ENCODE measurements at regions not wholly inside any gene's neighbourhood (a gene's known extent, or its start where the extent isn't known, plus 50 kb on each side); places are given as distances from the start of the nearest gene placed in this dataset.

- no peaks in the 10 kb centered on the region for H3K27me3 ChIP-seq (ENCODE audit: control insufficient read depth, insufficient read depth, low read length)
- H3K36me3 ChIP-seq (ENCODE audit: control insufficient read depth in 2 of 3, insufficient read depth in 3 of 3, low read length in 3 of 3): no peaks in the 10 kb centered on the region
- no peak overlapping the region for H3K4me3 ChIP-seq (ENCODE audit: low read length in 3 of 3)
- FAIRE-seq (no peak), DNase-seq (no peak)
- peaks cover 0 to 3% (median 0%) of the 10 kb centered on the region in 3 donors for H3K9me3 ChIP-seq (ENCODE audit: control insufficient read depth in 2 of 3, insufficient read depth in 1 of 3, low read length in 3 of 3)
- intact Hi-C loops (cut with DNase I): no loop called here
- TF ChIP-seq CTCF (IDR thresholded peaks at IDR 0.05; ENCODE audit: borderline replicate concordance, extremely low read depth, insufficient read depth): no peak
- H3K4me1 ChIP-seq (ENCODE audit: control insufficient read depth in 2 of 3, insufficient read depth in 2 of 3, low read depth in 1 of 3, low read length in 3 of 3): no peaks in the 10 kb centered on the region
- no peak overlapping the region for H3K9ac ChIP-seq (ENCODE audit: low read length in 3 of 3)
- H3K27ac ChIP-seq (ENCODE audit: low read depth in 2 of 2, low read length in 2 of 2): no peak overlapping the region
Observed at GRCh38 chr2:36203366-36203765, 152.2 kb upstream of the CRIM1 start.

GRCh38 chr2:36197181-36197971 lies 158.2 kb upstream of the CRIM1 start:
- no peak for FAIRE-seq
- no peak for TF ChIP-seq CTCF (IDR thresholded peaks at IDR 0.05; ENCODE audit: borderline replicate concordance, extremely low read depth, insufficient read depth)
- H3K36me3 ChIP-seq (ENCODE audit: control insufficient read depth in 2 of 3, insufficient read depth in 3 of 3, low read length in 3 of 3): no peaks in the 10 kb centered on the region
- intact Hi-C loops (cut with DNase I): no loop called here
- H3K27ac ChIP-seq (ENCODE audit: low read depth in 2 of 2, low read length in 2 of 2): no peak overlapping the region
- peaks cover 0 to 3% (median 0%) of the 10 kb centered on the region in 3 donors for H3K9me3 ChIP-seq (ENCODE audit: control insufficient read depth in 2 of 3, insufficient read depth in 1 of 3, low read length in 3 of 3)
- no peak for DNase-seq
- no peak overlapping the region for H3K9ac ChIP-seq (ENCODE audit: low read length in 3 of 3)
- no peaks in the 10 kb centered on the region for H3K27me3 ChIP-seq (ENCODE audit: control insufficient read depth, insufficient read depth, low read length)
- no peaks in the 10 kb centered on the region for H3K4me1 ChIP-seq (ENCODE audit: control insufficient read depth in 2 of 3, insufficient read depth in 2 of 3, low read depth in 1 of 3, low read length in 3 of 3)
- no peak overlapping the region for H3K4me3 ChIP-seq (ENCODE audit: low read length in 3 of 3)

- Histone ChIP-seq H3K36me3 (ENCODE audit: control insufficient read depth in 2 of 3, insufficient read depth in 3 of 3, low read length in 3 of 3) (no peaks in the 10 kb centered on the region), H3K27ac (ENCODE audit: low read depth in 2 of 2, low read length in 2 of 2) (no peak overlapping the region), H3K4me3 (ENCODE audit: low read length in 3 of 3) (no peak overlapping the region), H3K9ac (ENCODE audit: low read length in 3 of 3) (no peak overlapping the region), H3K9me3 (ENCODE audit: control insufficient read depth in 2 of 3, insufficient read depth in 1 of 3, low read length in 3 of 3) (no peaks in the 10 kb centered on the region), H3K4me1 (ENCODE audit: control insufficient read depth in 2 of 3, insufficient read depth in 2 of 3, low read depth in 1 of 3, low read length in 3 of 3) (no peaks in the 10 kb centered on the region), H3K27me3 (ENCODE audit: control insufficient read depth, insufficient read depth, low read length) (no peaks in the 10 kb centered on the region)
- DNase-seq (no peak), FAIRE-seq (no peak)
- TF ChIP-seq CTCF (IDR thresholded peaks at IDR 0.05; ENCODE audit: borderline replicate concordance, extremely low read depth, insufficient read depth): no peak
- intact Hi-C loops (cut with DNase I): no loop called here
Observed at GRCh38 chr2:36193680-36194079, 161.9 kb upstream of the CRIM1 start.

All from kidney (tissue), 13 donors.